Tibial nerve (tissue), 4 donors: ENCODE measurements at regions not wholly inside any gene's neighbourhood (a gene's known extent, or its start where the extent isn't known, plus 50 kb on each side); places are given as distances from the start of the nearest gene placed in this dataset.

Source experiments
- DNase-seq, 2 donors: peaks; one replicate each; pipeline ENCODE4 v3.0.0-alpha.2; 2019; ENCODE audit warnings: low spot score in 2 of 2
- H3K27ac ChIP-seq, 4 donors: fragments of 200-600 bp; sonication (generic) in 3 of 4; one replicate each; pipeline ENCODE4 v1.5.1; 2017 to 2019; ENCODE audit warnings: mild to moderate bottlenecking in 1 of 4
- H3K27me3 ChIP-seq, 2 donors: fragments of 200-600 bp; sonication (generic) in 1 of 2; one replicate each; pipeline versions ENCODE4 v1.5.1 to v1.6.0; 2017 to 2019
- H3K36me3 ChIP-seq, 3 donors: fragments of 200-600 bp; sonication (generic); one replicate each; pipeline ENCODE4 v1.5.1; 2018 to 2019
- H3K4me1 ChIP-seq, 4 donors: fragments of 200-600 bp; sonication (generic) in 3 of 4; one replicate each; pipeline ENCODE4 v1.5.1; 2017 to 2019
- H3K4me3 ChIP-seq, 4 donors: fragments of 200-600 bp; sonication (generic) in 3 of 4; one replicate each; pipeline ENCODE4 v1.5.1; 2017 to 2019; ENCODE audit warnings: mild to moderate bottlenecking in 1 of 4, moderate library complexity in 1 of 4
- H3K9me3 ChIP-seq, 4 donors: fragments of 200-600 bp; sonication (generic) in 3 of 4; one replicate each; pipeline ENCODE4 v1.5.1; 2017 to 2019
- EP300 ChIP-seq, 2 donors: sonication (generic); formaldehyde crosslinking; IDR thresholded peaks; one replicate each; pipeline ENCODE4 v1.6.1; 2017; ENCODE audit warnings: antibody characterized with exemption in 2 of 2, mild to moderate bottlenecking in 1 of 2
- POLR2A ChIP-seq, 2 donors: fragments of 450-650 bp; IDR thresholded peaks; one replicate each; pipeline ENCODE4 v1.6.1; 2017; ENCODE audit warnings: antibody characterized with exemption in 2 of 2, mild to moderate bottlenecking in 2 of 2, moderate library complexity in 2 of 2
- WGBS, 2 donors: methylation state at CpG; one replicate each; pipeline ENCODE4 v1.1.5; 2018; 5-methylcytosine and 5-hydroxymethylcytosine counted together
- TF ChIP-seq, protein P1 (sequence below), 5 experiments: fragments of 200-600 bp in 3 of 5; fragments of 450-650 bp in 2 of 5; sonication (generic) in 3 of 5; IDR thresholded peaks; one replicate each; pipeline ENCODE4 v1.5.1; 2016 to 2019; ENCODE audit warnings: antibody characterized with exemption in 5 of 5, mild to moderate bottlenecking in 3 of 5, moderate library complexity in 2 of 5

DNA sequence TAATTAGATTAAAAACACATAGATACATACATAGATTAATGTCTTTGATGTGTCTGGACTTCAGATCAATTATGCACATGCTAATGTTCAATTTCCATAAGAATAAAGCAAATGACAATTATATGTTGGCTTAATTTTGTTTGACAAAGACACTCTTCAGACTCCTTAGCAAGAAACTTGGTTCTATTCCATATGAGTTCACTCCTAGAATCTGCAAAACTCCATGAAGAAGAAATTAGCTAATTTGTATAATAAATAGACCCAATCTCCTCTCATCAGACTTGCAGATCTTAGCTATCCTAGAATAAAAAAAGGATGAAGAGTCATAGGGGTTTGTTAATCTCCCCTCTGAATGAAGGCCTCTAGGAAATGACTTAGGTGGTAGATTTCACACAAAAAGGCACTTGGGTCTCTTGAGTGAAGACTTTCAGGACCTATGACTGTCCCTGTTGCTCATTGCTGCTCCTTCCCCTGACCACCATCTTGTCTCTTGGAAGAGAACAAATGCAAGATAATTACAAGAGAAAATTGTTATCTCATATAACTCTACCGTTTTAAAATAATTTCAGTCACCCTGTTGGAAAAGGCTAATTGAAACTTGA, 302.2 kb downstream of the EFNB2 start:
- H3K4me1 ChIP-seq: no peaks in the 10 kb centered on the region
- no peaks in the 10 kb centered on the region for H3K27me3 ChIP-seq
- TF ChIP-seq POLR2A (IDR thresholded peaks at IDR 0.05): no peak
- no peak for TF ChIP-seq EP300 (IDR thresholded peaks at IDR 0.05)
- TF ChIP-seq, protein P1, sequence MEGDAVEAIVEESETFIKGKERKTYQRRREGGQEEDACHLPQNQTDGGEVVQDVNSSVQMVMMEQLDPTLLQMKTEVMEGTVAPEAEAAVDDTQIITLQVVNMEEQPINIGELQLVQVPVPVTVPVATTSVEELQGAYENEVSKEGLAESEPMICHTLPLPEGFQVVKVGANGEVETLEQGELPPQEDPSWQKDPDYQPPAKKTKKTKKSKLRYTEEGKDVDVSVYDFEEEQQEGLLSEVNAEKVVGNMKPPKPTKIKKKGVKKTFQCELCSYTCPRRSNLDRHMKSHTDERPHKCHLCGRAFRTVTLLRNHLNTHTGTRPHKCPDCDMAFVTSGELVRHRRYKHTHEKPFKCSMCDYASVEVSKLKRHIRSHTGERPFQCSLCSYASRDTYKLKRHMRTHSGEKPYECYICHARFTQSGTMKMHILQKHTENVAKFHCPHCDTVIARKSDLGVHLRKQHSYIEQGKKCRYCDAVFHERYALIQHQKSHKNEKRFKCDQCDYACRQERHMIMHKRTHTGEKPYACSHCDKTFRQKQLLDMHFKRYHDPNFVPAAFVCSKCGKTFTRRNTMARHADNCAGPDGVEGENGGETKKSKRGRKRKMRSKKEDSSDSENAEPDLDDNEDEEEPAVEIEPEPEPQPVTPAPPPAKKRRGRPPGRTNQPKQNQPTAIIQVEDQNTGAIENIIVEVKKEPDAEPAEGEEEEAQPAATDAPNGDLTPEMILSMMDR (IDR thresholded peaks at IDR 0.05): no peak
- H3K9me3 ChIP-seq: peaks cover 0 to 3% (median 0%) of the 10 kb centered on the region in 4 donors
- WGBS, 2 donors: 94 to 100% methylated on average over 1 of the region's 1 CpG
- no peaks in the 10 kb centered on the region for H3K36me3 ChIP-seq
- no peak overlapping the region for H3K27ac ChIP-seq
- no peak overlapping the region for H3K4me3 ChIP-seq
- DNase-seq: no peak

DNA sequence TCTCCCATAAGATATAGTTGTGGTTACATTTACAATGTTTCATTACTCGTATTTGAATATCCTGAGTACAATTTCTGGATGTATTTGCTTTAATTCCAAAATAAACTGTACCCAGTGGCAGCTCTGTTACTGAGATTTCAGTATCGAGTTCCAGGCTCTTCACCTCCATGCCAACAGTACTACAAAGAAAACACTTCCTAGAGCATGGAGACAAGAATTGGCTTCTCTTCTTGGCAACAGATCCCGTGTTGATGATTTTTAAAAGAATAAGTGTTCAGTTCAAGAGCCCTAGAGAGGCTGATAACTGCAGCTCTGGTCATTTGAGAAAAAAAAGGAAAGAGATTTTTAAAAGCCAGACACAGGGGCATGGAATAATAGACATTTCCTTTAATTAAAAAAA, 302.8 kb downstream of the EFNB2 start:
- no peak overlapping the region for H3K4me3 ChIP-seq
- H3K27ac ChIP-seq: no peak overlapping the region
- H3K36me3 ChIP-seq: no peaks in the 10 kb centered on the region
- TF ChIP-seq POLR2A (IDR thresholded peaks at IDR 0.05) (no peak), EP300 (IDR thresholded peaks at IDR 0.05) (no peak)
- TF ChIP-seq, protein P1 (IDR thresholded peaks at IDR 0.05): no peak
- no peak for DNase-seq
- no peaks in the 10 kb centered on the region for H3K27me3 ChIP-seq
- H3K4me1 ChIP-seq: no peaks in the 10 kb centered on the region
- WGBS, 2 donors: 38 to 39% methylated on average over 3 of the region's 3 CpGs
- H3K9me3 ChIP-seq: peaks cover 0 to 3% (median 0%) of the 10 kb centered on the region in 4 donors

DNA sequence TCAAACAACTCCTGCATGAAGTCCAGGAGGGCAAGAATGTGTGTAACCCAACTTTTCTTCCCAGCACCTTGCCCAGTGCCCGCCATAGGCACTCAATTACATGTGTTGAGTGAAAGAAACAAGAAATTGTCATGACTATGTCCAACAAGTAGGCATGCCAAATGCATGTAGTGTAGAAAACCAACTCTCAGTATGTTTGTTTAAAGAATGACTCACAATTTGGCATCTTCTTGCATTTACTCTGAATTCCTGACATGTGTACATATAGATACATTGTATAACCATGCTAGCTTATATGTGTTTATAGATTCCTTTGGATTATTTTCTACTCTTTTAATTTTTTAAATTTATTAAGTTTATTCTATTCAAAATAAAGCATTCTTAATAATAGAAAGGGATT, 305.0 kb downstream of the EFNB2 start:
- no peaks in the 10 kb centered on the region for H3K36me3 ChIP-seq
- H3K4me3 ChIP-seq: no peak overlapping the region
- WGBS, 2 donors: 95 to 100% methylated on average over 1 of the region's 1 CpG

DNA sequence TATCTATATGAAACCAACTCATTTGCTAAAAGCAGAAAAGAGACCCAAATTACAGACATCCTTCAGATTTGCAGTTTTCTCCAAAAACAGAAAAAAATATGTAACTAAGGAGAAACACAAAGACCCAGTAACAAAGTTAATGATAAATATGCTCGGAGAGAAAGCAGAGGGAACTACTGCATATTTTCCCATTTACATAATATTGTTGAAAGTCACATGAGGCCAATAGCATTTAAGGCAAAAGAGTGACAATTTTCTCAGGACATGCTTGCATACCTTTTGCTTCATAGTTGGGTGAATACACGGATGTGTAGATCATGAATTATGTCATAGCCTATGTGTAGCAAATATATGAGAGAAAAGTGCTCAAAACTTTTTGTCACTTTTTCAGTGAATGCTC, 310.3 kb downstream of the EFNB2 start:
- WGBS, 2 donors: 61 to 67% methylated on average over 2 of the region's 2 CpGs
- H3K9me3 ChIP-seq: no peaks in the 10 kb centered on the region
- TF ChIP-seq POLR2A (IDR thresholded peaks at IDR 0.05) (no peak), EP300 (IDR thresholded peaks at IDR 0.05) (no peak)
- TF ChIP-seq, protein P1 (IDR thresholded peaks at IDR 0.05): no peak
- no peak overlapping the region for H3K4me3 ChIP-seq
- no peaks in the 10 kb centered on the region for H3K27me3 ChIP-seq
- DNase-seq: no peak
- H3K4me1 ChIP-seq: no peaks in the 10 kb centered on the region
- no peak overlapping the region for H3K27ac ChIP-seq
- no peaks in the 10 kb centered on the region for H3K36me3 ChIP-seq

More for the DNA sequence above, 305.0 kb downstream of the EFNB2 start:
- DNase-seq: no peak
- Histone ChIP-seq H3K9me3 (peaks cover 0 to 3% (median 0%) of the 10 kb centered on the region in 4 donors), H3K27me3 (no peaks in the 10 kb centered on the region), H3K27ac (no peak overlapping the region), H3K4me1 (no peaks in the 10 kb centered on the region)
- TF ChIP-seq EP300 (IDR thresholded peaks at IDR 0.05) (no peak), POLR2A (IDR thresholded peaks at IDR 0.05) (no peak)
- TF ChIP-seq, protein P1 (IDR thresholded peaks at IDR 0.05): no peak

DNA sequence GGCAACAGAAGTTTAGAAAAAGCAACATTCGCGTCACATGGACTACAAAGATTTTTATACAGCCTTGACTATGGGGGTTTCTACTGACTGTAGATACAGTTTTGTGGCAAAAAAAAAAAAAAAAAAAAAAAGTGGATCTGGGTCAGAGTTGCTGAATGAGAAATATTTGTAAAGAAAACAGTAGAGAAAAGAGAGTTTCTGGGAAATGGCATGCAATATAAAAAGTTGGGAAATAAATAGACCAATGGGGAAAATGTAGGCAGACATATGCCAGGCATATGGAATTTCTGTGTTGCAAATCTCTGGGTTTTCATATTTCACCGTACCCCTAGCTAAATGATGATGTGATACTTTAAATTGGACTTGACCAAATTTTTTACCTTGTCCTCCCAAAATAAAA, 315.3 kb downstream of the EFNB2 start:
- TF ChIP-seq EP300 (IDR thresholded peaks at IDR 0.05) (no peak), POLR2A (IDR thresholded peaks at IDR 0.05) (no peak)
- TF ChIP-seq, protein P1 (IDR thresholded peaks at IDR 0.05): no peak
- no peak overlapping the region for H3K4me3 ChIP-seq
- DNase-seq: no peak
- H3K27ac ChIP-seq: no peak overlapping the region
- H3K9me3 ChIP-seq: no peaks in the 10 kb centered on the region
- H3K27me3 ChIP-seq: no peaks in the 10 kb centered on the region
- H3K4me1 ChIP-seq: no peaks in the 10 kb centered on the region
- 60% methylated on average over 3 of the region's 3 CpGs for WGBS, 2 donors
- H3K36me3 ChIP-seq: no peaks in the 10 kb centered on the region
